Stomach (tissue), 4 donors: ENCODE measurements at regions not wholly inside any gene's neighbourhood (a gene's known extent, or its start where the extent isn't known, plus 50 kb on each side); places are given as distances from the start of the nearest gene placed in this dataset.

Experiments used
- POLR2A ChIP-seq, 4 donors: fragments of 450-650 bp; IDR thresholded peaks; one replicate each; pipeline ENCODE4 v1.6.1; 2016; ENCODE audit warnings: antibody characterized with exemption in 4 of 4, control low read depth in 2 of 4, mild to moderate bottlenecking in 1 of 4, moderate library complexity in 1 of 4
- POLR2AphosphoS5 ChIP-seq, 3 donors: sonication (generic); formaldehyde crosslinking; IDR thresholded peaks; one replicate each; pipeline ENCODE4 v1.6.1; 2016; ENCODE audit warnings: antibody characterized with exemption in 3 of 3
- TF ChIP-seq, protein P1 (sequence below), 7 experiments: fragments of 450-650 bp in 4 of 7; fragments of 200-600 bp in 3 of 7; sonication (generic) in 3 of 7; IDR thresholded peaks; one replicate each; pipeline ENCODE4 v1.5.1; 2016 to 2019; ENCODE audit warnings: antibody characterized with exemption in 7 of 7, control low read depth in 2 of 7, mild to moderate bottlenecking in 1 of 7

DNA sequence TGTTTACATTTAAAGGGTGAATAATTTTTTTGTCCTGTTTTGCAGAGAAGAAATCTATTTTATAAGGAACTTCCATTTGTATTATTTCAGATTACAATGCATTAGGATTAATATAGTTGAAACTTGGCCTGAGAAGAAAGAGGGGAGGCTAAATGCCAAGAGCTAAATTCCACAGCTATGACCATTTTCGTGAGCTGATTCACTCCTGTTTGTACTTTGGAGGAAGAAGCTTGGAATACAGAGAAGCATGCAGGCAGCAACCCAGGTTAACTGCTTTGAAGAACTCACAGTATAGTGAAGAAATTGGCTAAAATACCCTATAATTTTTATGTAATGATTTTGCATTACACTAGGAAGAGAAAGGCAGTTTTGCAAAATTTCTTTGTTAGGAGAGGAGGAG is 309.4 kb upstream of the KLF12 start:
- TF ChIP-seq POLR2A (IDR thresholded peaks at IDR 0.05): no peak
- TF ChIP-seq, protein P1, sequence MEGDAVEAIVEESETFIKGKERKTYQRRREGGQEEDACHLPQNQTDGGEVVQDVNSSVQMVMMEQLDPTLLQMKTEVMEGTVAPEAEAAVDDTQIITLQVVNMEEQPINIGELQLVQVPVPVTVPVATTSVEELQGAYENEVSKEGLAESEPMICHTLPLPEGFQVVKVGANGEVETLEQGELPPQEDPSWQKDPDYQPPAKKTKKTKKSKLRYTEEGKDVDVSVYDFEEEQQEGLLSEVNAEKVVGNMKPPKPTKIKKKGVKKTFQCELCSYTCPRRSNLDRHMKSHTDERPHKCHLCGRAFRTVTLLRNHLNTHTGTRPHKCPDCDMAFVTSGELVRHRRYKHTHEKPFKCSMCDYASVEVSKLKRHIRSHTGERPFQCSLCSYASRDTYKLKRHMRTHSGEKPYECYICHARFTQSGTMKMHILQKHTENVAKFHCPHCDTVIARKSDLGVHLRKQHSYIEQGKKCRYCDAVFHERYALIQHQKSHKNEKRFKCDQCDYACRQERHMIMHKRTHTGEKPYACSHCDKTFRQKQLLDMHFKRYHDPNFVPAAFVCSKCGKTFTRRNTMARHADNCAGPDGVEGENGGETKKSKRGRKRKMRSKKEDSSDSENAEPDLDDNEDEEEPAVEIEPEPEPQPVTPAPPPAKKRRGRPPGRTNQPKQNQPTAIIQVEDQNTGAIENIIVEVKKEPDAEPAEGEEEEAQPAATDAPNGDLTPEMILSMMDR (IDR thresholded peaks at IDR 0.05): no peak
- no peak for TF ChIP-seq POLR2AphosphoS5 (IDR thresholded peaks at IDR 0.05)
